Mesendoderm (in vitro differentiated cells): ENCODE measurements at regions not wholly inside any gene's neighbourhood (a gene's known extent, or its start where the extent isn't known, plus 50 kb on each side); places are given as distances from the start of the nearest gene placed in this dataset.

Experiments
- DNase-seq: peaks from one replicate; pipeline ENCODE4 v3.0.0; 2013
- H2AK5ac ChIP-seq: 2 replicates; pipeline ENCODE4 v1.6.1; 2013; ENCODE audit warnings: low read length, inconsistent platforms
- H2BK120ac ChIP-seq: 2 replicates; pipeline ENCODE4 v1.6.1; 2013; ENCODE audit warnings: low read depth, mild to moderate bottlenecking, low read length, moderate library complexity, mixed read lengths
- H2BK15ac ChIP-seq: replicated peaks from 2 replicates; pipeline ENCODE4 v1.6.1; 2013; ENCODE audit warnings: low read depth, mild to moderate bottlenecking, moderate library complexity
- H2BK5ac ChIP-seq: 2 replicates; pipeline ENCODE4 v1.6.1; 2013; ENCODE audit warnings: low read length, inconsistent platforms
- H3K18ac ChIP-seq: 2 replicates; pipeline ENCODE4 v1.6.1; 2013; ENCODE audit warnings: mild to moderate bottlenecking, low read length, mixed read lengths
- H3K23ac ChIP-seq: one replicate; pipeline ENCODE4 v1.6.1; 2013; ENCODE audit warnings: low read length
- H3K27ac ChIP-seq: 2 replicates; pipeline ENCODE4 v1.5.1; 2013; ENCODE audit warnings: low read depth, mild to moderate bottlenecking, inconsistent platforms, low read length, moderate library complexity
- H3K27me3 ChIP-seq: 2 replicates; pipeline ENCODE4 v1.6.1; 2013; ENCODE audit warnings: low read length, control low read depth, mild to moderate bottlenecking, inconsistent platforms; ENCODE audit not compliant: insufficient read depth, poor library complexity
- H3K36me3 ChIP-seq: 2 replicates; pipeline ENCODE4 v1.6.1; 2013; ENCODE audit warnings: low read length, inconsistent platforms; ENCODE audit not compliant: control insufficient read depth, insufficient read depth
- H3K4ac ChIP-seq: one replicate; pipeline ENCODE4 v1.6.1; 2013; ENCODE audit warnings: low read depth, mild to moderate bottlenecking, low read length, moderate library complexity
- H3K4me1 ChIP-seq: 2 replicates; pipeline ENCODE4 v1.6.1; 2013; ENCODE audit warnings: low read depth, low read length, inconsistent platforms; ENCODE audit not compliant: control insufficient read depth
- H3K4me2 ChIP-seq: 2 replicates; pipeline ENCODE4 v1.6.1; 2013; ENCODE audit warnings: low read length
- H3K4me3 ChIP-seq: 2 replicates; pipeline ENCODE4 v1.5.1; 2013; ENCODE audit warnings: mild to moderate bottlenecking, low read length
- H3K56ac ChIP-seq: one replicate; pipeline ENCODE4 v1.6.1; 2013; ENCODE audit warnings: low read length
- H3K79me1 ChIP-seq: 2 replicates; pipeline ENCODE4 v1.6.1; 2013; ENCODE audit warnings: low read length, inconsistent platforms
- H3K79me2 ChIP-seq: 2 replicates; pipeline ENCODE4 v1.6.1; 2013; ENCODE audit warnings: mild to moderate bottlenecking, low read length; ENCODE audit not compliant: control insufficient read depth, insufficient read depth
- H3K9ac ChIP-seq: 2 replicates; pipeline ENCODE4 v1.6.1; 2013; ENCODE audit warnings: low read length, inconsistent platforms
- H4K5ac ChIP-seq: one replicate; pipeline ENCODE4 v1.6.1; 2013; ENCODE audit warnings: low read length
- H4K8ac ChIP-seq: one replicate; pipeline ENCODE4 v1.6.1; 2013; ENCODE audit warnings: low read depth, mild to moderate bottlenecking, control low read depth, low read length, moderate library complexity
- WGBS: extraction: QIAGEN DNeasy Blood & Tissue Kit; methylation state at CpG from one replicate; pipeline ENCODE4 v1.1.7; 2013; ENCODE audit warnings: low lambda C conversion rate, missing lambda C conversion rate; ENCODE audit not compliant: insufficient coverage; ENCODE audit errors: extremely low coverage; 5-methylcytosine and 5-hydroxymethylcytosine counted together

GRCh38 chr9:120151149-120151548 is 428.8 kb downstream of the CDK5RAP2 start:
- no peak overlapping the region for H2BK15ac ChIP-seq
- no peak overlapping the region for H4K5ac ChIP-seq
- H3K36me3 ChIP-seq: no peaks in the 10 kb centered on the region
- no peaks in the 10 kb centered on the region for H3K4me1 ChIP-seq
- H3K27me3 ChIP-seq: no peaks in the 10 kb centered on the region
- H3K4me3 ChIP-seq: no peak overlapping the region
- H3K56ac ChIP-seq: no peak overlapping the region
- no peaks in the 10 kb centered on the region for H3K79me2 ChIP-seq
- no peak overlapping the region for H3K4me2 ChIP-seq
- H3K79me1 ChIP-seq: no peaks in the 10 kb centered on the region
- no peak overlapping the region for H3K9ac ChIP-seq
- no peak overlapping the region for H3K4ac ChIP-seq
- no peak overlapping the region for H3K18ac ChIP-seq
- no peak overlapping the region for H4K8ac ChIP-seq
- no peak overlapping the region for H2AK5ac ChIP-seq
- no peak overlapping the region for H3K23ac ChIP-seq
- no peak overlapping the region for H3K27ac ChIP-seq
- H2BK120ac ChIP-seq: no peak overlapping the region
- no peak overlapping the region for H2BK5ac ChIP-seq
- no CpG with 5 or more reads among the region's 3 CpGs for WGBS
- DNase-seq: no peak

- WGBS: no CpG with 5 or more reads among the region's 1 CpG
- H3K4me3 ChIP-seq: no peak overlapping the region
- no peak for DNase-seq
Observed at GRCh38 chr9:120138955-120139354, 441.0 kb downstream of the CDK5RAP2 start.

GRCh38 chr9:120137186-120137840 is 442.7 kb downstream of the CDK5RAP2 start:
- no CpG with 5 or more reads among the region's 5 CpGs for WGBS
- no peaks in the 10 kb centered on the region for H3K27me3 ChIP-seq

More at GRCh38 chr9:120138955-120139354, 441.0 kb downstream of the CDK5RAP2 start:
- Histone ChIP-seq H4K8ac (no peak overlapping the region), H3K4me2 (no peak overlapping the region), H2AK5ac (no peak overlapping the region), H3K36me3 (no peaks in the 10 kb centered on the region), H2BK15ac (no peak overlapping the region), H4K5ac (no peak overlapping the region), H2BK5ac (no peak overlapping the region), H3K27ac (no peak overlapping the region), H3K27me3 (no peaks in the 10 kb centered on the region), H3K9ac (no peak overlapping the region), H3K23ac (no peak overlapping the region), H2BK120ac (no peak overlapping the region), H3K4me1 (no peaks in the 10 kb centered on the region), H3K56ac (no peak overlapping the region), H3K79me1 (no peaks in the 10 kb centered on the region), H3K79me2 (no peaks in the 10 kb centered on the region), H3K4ac (no peak overlapping the region), H3K18ac (no peak overlapping the region)

GRCh38 chr9:120136696-120137095 is 443.3 kb downstream of the CDK5RAP2 start:
- no peak for DNase-seq
- Histone ChIP-seq H3K36me3 (no peaks in the 10 kb centered on the region), H3K79me2 (no peaks in the 10 kb centered on the region), H3K79me1 (no peaks in the 10 kb centered on the region), H3K4me1 (no peaks in the 10 kb centered on the region), H3K4me2 (no peak overlapping the region), H3K27me3 (no peaks in the 10 kb centered on the region), H3K27ac (no peak overlapping the region), H2BK15ac (no peak overlapping the region), H2BK120ac (no peak overlapping the region), H3K4me3 (no peak overlapping the region), H4K5ac (no peak overlapping the region), H3K4ac (no peak overlapping the region), H3K56ac (no peak overlapping the region), H4K8ac (no peak overlapping the region), H3K18ac (no peak overlapping the region), H2BK5ac (no peak overlapping the region), H3K9ac (no peak overlapping the region), H3K23ac (no peak overlapping the region), H2AK5ac (no peak overlapping the region)
- WGBS: no CpG with 5 or more reads among the region's 1 CpG

More at GRCh38 chr9:120137186-120137840, 442.7 kb downstream of the CDK5RAP2 start:
- H3K79me1 ChIP-seq: no peaks in the 10 kb centered on the region
- no peak overlapping the region for H2BK5ac ChIP-seq
- H2BK120ac ChIP-seq: no peak overlapping the region
- no peaks in the 10 kb centered on the region for H3K36me3 ChIP-seq
- H3K9ac ChIP-seq: no peak overlapping the region
- no peak overlapping the region for H3K18ac ChIP-seq
- no peak overlapping the region for H3K56ac ChIP-seq
- H2AK5ac ChIP-seq: no peak overlapping the region
- no peak overlapping the region for H3K4me2 ChIP-seq
- H4K8ac ChIP-seq: no peak overlapping the region
- no peaks in the 10 kb centered on the region for H3K4me1 ChIP-seq
- H3K23ac ChIP-seq: no peak overlapping the region
- no peak overlapping the region for H3K4ac ChIP-seq
- H3K79me2 ChIP-seq: no peaks in the 10 kb centered on the region
- no peak overlapping the region for H3K4me3 ChIP-seq
- H4K5ac ChIP-seq: no peak overlapping the region
- H3K27ac ChIP-seq: no peak overlapping the region
- H2BK15ac ChIP-seq: no peak overlapping the region
- DNase-seq: no peak

GRCh38 chr9:120117081-120117480 is 462.9 kb downstream of the CDK5RAP2 start:
- no peaks in the 10 kb centered on the region for H3K79me2 ChIP-seq
- no peaks in the 10 kb centered on the region for H3K4me1 ChIP-seq
- no peak overlapping the region for H3K9ac ChIP-seq
- no peak overlapping the region for H2BK120ac ChIP-seq
- no peak overlapping the region for H2BK15ac ChIP-seq
- H3K27me3 ChIP-seq: no peaks in the 10 kb centered on the region
- H3K79me1 ChIP-seq: no peaks in the 10 kb centered on the region
- no CpG with 5 or more reads among the region's 4 CpGs for WGBS
- no peak overlapping the region for H3K4ac ChIP-seq
- H4K5ac ChIP-seq: no peak overlapping the region
- no peak overlapping the region for H3K23ac ChIP-seq
- no peak overlapping the region for H3K27ac ChIP-seq
- H3K36me3 ChIP-seq: no peaks in the 10 kb centered on the region
- no peak overlapping the region for H3K4me2 ChIP-seq
- DNase-seq: peak; percentile 12
- no peak overlapping the region for H3K4me3 ChIP-seq
- H4K8ac ChIP-seq: no peak overlapping the region
- no peak overlapping the region for H3K18ac ChIP-seq
- no peak overlapping the region for H3K56ac ChIP-seq
- H2BK5ac ChIP-seq: no peak overlapping the region
- no peak overlapping the region for H2AK5ac ChIP-seq

- WGBS: no CpG with 5 or more reads among the region's 1 CpG
- Histone ChIP-seq H3K18ac (no peak overlapping the region), H2BK15ac (no peak overlapping the region), H3K23ac (no peak overlapping the region), H3K4me2 (no peak overlapping the region), H2BK5ac (no peak overlapping the region), H2BK120ac (no peak overlapping the region), H3K27me3 (no peaks in the 10 kb centered on the region), H4K8ac (no peak overlapping the region), H3K36me3 (no peaks in the 10 kb centered on the region), H3K56ac (no peak overlapping the region), H3K9ac (no peak overlapping the region), H3K27ac (no peak overlapping the region), H3K4me3 (no peak overlapping the region), H3K79me1 (no peaks in the 10 kb centered on the region), H2AK5ac (no peak overlapping the region), H3K79me2 (no peaks in the 10 kb centered on the region), H4K5ac (no peak overlapping the region), H3K4me1 (no peaks in the 10 kb centered on the region), H3K4ac (no peak overlapping the region)
- DNase-seq: no peak
Observed at GRCh38 chr9:120110520-120110919, 469.4 kb downstream of the CDK5RAP2 start.
